Epithelial cell of proximal tubule (primary cell): ENCODE measurements at regions not wholly inside any gene's neighbourhood (a gene's known extent, or its start where the extent isn't known, plus 50 kb on each side); places are given as distances from the start of the nearest gene placed in this dataset.

ENCODE experiments used
- DNase-seq: peaks from one replicate; pipeline ENCODE4 v3.0.0-alpha.2; 2011; ENCODE audit warnings: low read depth
- H3K4me3 ChIP-seq: 2 replicates; pipeline ENCODE4 v1.5.1; 2011; ENCODE audit warnings: low read depth, mild to moderate bottlenecking, low read length
- TF ChIP-seq, protein P1 (sequence below): conservative IDR thresholded peaks from 2 replicates; pipeline ENCODE4 v1.5.1; 2012; ENCODE audit warnings: low read depth, mild to moderate bottlenecking, low read length

DNA sequence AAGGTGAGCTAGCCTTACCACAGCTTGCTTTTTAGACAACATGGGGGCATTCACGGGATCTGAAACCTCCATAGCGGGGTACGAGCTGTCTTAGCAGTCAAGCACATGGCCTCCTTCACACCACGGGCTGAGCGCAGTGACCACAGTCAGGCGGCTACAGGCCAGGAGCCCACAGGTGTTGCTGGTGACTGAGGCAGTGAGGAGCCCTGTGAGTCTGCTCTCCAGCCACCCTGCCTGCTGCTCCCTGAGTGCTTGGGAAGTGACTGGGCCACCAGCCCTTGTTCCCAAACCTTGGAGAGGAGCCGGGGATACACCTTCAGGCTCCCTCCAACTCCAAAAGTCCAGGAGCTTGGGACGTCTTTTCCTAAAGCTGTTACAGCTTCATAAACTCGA, 418.1 kb upstream of the MYT1L start:
- no peak overlapping the region for H3K4me3 ChIP-seq
- TF ChIP-seq, protein P1, sequence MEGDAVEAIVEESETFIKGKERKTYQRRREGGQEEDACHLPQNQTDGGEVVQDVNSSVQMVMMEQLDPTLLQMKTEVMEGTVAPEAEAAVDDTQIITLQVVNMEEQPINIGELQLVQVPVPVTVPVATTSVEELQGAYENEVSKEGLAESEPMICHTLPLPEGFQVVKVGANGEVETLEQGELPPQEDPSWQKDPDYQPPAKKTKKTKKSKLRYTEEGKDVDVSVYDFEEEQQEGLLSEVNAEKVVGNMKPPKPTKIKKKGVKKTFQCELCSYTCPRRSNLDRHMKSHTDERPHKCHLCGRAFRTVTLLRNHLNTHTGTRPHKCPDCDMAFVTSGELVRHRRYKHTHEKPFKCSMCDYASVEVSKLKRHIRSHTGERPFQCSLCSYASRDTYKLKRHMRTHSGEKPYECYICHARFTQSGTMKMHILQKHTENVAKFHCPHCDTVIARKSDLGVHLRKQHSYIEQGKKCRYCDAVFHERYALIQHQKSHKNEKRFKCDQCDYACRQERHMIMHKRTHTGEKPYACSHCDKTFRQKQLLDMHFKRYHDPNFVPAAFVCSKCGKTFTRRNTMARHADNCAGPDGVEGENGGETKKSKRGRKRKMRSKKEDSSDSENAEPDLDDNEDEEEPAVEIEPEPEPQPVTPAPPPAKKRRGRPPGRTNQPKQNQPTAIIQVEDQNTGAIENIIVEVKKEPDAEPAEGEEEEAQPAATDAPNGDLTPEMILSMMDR: no peak
- no peak for DNase-seq

DNA sequence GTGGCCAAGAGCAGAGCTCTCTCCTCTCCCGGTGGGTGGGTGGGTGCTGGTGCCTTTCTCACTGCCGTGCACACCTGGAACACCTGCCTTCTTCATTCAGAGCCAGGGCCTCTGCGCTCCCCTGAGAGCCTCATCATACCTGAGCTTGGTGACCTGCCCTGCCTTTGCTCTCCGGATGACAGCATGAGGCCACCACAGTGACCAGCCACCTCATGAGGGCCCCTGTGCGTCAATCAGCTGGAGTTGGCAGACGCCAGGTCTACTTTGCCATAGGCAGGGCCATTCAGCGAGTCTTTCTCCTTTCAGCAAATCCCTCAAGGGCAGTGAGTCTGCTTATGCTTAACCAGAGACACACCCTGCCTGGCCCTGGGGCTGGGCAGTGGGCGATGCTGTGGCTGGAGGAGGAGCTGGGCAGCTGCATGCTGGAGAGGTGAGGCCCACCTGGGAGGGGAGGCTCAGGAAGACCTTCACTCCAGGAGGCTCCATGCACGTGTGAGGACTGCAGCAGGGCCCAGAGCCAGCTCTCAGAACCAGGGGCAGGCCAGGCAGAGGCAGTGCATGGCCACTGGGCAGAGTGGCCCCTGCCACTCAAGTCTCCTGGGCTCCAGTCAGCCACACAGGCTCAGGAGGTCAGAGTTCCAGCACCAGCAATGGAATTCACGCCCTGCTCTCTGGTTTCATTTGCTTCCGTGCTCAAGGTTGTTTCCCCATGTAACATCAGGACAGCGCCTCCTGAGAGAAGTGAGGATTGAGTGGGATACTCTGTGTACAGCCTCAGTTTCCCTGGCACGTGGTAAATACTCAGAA, 417.5 kb upstream of the MYT1L start:
- TF ChIP-seq, protein P1: no peak
- no peak overlapping the region for H3K4me3 ChIP-seq
- no peak for DNase-seq

DNA sequence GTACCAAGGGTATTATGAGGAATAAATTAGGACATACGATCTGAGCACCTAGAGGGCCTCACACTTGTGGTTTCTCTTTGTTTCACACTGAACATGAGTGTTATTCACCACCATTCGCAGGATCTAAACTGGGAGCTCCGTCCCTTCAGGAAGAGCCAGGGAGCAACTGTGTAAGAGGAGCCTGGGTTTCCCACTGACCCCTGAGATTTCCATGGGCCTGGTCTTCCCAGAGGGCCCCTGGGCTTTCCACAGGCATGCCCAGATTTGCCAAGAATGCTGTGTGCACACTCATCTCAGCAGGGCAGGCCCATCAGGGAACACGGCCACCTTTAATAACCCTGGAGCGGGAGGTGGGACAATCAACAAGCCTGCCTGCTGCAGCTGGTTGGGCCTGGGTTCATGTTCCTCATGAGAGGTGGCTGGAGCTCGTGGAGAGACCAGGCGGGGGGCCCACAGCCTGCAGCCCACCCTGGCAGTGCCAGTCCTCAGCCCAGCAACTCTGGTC, 416.8 kb upstream of the MYT1L start:
- no peak overlapping the region for H3K4me3 ChIP-seq
- no peak for DNase-seq
- TF ChIP-seq, protein P1: no peak

DNA sequence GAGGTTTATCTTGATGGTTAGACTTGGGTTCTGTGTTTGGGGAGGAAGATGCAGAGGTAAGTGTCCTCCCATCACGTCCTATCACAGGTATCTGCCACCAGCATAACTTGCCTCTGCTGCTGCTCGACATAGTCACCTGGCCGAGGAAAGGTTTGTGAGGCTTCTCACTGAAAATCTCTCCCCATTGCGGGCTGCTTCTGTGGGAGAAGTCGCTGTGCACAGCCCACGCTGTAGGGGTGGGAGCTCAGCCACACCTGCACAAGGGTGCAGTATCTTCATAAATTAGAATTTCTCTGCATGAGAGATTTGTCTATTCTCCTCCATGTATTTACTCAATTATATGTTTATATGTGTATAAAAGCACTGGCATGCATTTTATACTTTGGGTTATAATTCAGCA, 415.7 kb upstream of the MYT1L start:
- TF ChIP-seq, protein P1: no peak
- no peak overlapping the region for H3K4me3 ChIP-seq
- no peak for DNase-seq

DNA sequence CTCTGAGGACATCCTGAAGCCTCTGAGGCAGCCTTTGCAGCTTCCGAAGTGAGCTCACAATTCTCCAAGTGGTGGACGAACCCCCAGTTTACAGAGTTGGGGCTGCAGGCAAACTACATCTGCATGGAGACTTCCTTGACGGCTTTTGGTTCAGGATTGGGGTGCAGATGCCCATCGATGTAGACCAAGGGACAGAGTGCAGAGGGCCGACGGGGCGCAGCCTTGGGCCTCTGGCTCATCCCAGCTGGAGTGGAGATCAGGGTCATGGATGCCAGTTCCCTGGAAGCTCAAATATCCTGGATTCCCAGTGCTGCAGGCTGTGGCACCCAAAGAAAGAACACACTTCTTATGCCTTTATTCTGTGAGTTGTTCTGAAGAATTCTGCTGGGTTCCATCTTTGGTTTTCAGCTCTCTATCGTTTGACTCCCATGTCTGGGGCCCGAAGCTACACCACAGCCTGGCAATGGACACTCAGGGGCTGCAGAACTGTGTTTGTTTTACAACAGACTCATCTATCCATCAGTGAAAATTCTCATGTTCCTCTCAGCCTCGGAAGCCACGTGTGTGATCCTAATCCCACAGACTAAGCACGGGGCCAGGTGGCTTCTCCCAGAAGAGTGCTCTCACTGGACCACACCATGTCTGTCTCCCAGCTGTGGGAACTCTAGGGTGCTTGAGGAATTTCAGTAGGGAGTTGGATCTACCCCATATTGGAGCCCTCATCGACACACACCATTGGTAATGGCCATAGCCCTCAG, 414.1 kb upstream of the MYT1L start:
- no peak for DNase-seq

DNA sequence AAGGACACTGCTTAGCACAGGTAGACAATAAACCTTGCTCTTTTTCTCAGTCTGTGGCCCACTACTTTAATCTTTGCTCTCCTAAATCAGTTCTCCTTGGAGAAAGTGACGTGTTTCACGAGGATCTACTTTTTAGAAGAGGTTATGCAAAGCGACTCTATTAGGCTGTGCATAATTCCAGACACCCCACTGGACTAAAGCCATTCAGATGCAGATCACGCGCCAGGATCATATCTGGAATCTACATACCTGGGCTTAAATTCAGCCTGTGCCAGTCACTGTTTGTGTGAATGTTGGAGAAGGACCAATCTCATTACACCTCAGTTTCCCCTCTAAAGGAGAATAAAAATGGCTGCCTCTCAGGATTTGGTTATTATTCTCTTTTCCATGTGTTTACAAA, 413.0 kb upstream of the MYT1L start:
- no peak overlapping the region for H3K4me3 ChIP-seq
- TF ChIP-seq, protein P1: no peak
- DNase-seq: no peak

More for the DNA sequence above, 414.1 kb upstream of the MYT1L start:
- TF ChIP-seq, protein P1: no peak
- no peak overlapping the region for H3K4me3 ChIP-seq

DNA sequence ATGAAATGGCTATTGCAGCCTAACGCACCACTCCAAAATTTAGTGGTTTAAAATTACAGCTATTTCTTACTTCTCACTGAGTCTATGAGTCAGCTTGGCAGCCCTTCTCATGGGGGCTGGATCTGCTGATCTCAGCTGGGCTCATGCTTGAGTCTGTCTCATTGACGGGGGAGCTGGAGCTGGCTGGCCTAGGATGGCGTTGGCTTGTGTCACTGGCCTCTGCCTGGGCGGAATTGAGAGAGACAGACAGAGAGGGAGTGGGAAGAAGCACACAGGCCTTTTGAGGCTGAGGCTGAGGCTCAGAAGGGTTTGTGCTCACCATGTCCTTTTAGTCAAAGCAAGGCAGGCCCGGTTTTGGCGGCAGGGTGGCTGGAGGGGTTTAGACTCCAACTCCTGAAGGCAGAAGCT, 412.1 kb upstream of the MYT1L start:
- no peak for DNase-seq
- TF ChIP-seq, protein P1: no peak

More for the DNA sequence above, 412.1 kb upstream of the MYT1L start:
- H3K4me3 ChIP-seq: no peak overlapping the region
